ENCODE measurements at regions not wholly inside any gene's neighbourhood (a gene's known extent, or its start where the extent isn't known, plus 50 kb on each side); places are given as distances from the start of the nearest gene placed in this dataset.

DNA sequence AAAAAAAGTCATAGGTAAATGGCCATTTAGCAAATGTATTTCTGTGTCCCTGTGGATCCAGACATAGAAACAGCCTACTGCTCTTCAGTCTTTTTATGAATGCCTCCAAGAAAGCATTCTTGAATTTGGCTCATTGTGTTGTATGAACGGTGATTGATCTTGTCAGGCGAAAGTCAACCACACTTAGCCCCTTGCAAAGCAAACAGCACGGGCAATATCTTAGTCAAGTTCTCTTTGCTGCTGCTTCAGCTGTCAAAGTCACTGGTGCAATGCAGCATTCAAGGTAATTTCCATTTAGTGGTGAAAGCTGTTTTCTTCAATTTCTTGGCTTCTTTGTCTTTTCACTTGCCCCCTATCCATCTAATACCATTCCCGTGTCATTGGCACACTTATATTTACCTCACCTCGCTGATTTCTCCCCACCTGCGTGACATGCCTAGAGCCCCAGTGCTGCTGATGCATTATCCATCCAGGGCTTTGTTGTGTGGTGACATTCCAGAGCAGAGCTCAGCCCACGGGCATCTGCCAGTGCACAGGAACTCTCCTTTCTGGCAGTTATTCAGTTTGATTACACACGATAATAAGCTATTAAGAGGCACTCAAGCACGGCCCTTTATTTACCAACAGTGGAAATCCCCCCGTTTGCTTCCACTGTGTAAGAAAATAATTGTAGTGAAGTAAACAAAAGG, 362.3 kb upstream of the NOVA1 start:
- in situ Hi-C loops (cut with MboI; ENCODE audit: low pct_ligation_motif_present in 1 of 4, low pct_unique_long_range_greater_than_20kb in 1 of 4, low sequenced_read_pairs in 3 of 4) (no loop called here), intact Hi-C loops (cut with DNase I; ENCODE audit: low total_unique reads) (loop anchor here (5.0 kb wide), 1 partner anchor 122 kb away; no protein-coding TSS in a partner anchor)
- Histone ChIP-seq H3K4me1 (no peaks in the 10 kb centered on the region), H3K36me3 (no peaks in the 10 kb centered on the region), H3K27me3 (no peaks in the 10 kb centered on the region), H3K9me3 (no peaks in the 10 kb centered on the region), H3K4me3 (no peak overlapping the region), H3K27ac (no peak overlapping the region)
- no peak for DNase-seq
- TF ChIP-seq POLR2AphosphoS5 (IDR thresholded peaks at IDR 0.05) (no peak), EP300 (IDR thresholded peaks at IDR 0.05; ENCODE audit: low read depth) (no peak), POLR2A (IDR thresholded peaks at IDR 0.05) (no peak)
- TF ChIP-seq, protein P1, sequence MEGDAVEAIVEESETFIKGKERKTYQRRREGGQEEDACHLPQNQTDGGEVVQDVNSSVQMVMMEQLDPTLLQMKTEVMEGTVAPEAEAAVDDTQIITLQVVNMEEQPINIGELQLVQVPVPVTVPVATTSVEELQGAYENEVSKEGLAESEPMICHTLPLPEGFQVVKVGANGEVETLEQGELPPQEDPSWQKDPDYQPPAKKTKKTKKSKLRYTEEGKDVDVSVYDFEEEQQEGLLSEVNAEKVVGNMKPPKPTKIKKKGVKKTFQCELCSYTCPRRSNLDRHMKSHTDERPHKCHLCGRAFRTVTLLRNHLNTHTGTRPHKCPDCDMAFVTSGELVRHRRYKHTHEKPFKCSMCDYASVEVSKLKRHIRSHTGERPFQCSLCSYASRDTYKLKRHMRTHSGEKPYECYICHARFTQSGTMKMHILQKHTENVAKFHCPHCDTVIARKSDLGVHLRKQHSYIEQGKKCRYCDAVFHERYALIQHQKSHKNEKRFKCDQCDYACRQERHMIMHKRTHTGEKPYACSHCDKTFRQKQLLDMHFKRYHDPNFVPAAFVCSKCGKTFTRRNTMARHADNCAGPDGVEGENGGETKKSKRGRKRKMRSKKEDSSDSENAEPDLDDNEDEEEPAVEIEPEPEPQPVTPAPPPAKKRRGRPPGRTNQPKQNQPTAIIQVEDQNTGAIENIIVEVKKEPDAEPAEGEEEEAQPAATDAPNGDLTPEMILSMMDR (IDR thresholded peaks at IDR 0.05), result no peak
- WGBS, 2 donors (ENCODE audit: low coverage in 1 of 2), result 66 to 67% methylated on average over 6 to 10 of the region's 10 CpGs

DNA sequence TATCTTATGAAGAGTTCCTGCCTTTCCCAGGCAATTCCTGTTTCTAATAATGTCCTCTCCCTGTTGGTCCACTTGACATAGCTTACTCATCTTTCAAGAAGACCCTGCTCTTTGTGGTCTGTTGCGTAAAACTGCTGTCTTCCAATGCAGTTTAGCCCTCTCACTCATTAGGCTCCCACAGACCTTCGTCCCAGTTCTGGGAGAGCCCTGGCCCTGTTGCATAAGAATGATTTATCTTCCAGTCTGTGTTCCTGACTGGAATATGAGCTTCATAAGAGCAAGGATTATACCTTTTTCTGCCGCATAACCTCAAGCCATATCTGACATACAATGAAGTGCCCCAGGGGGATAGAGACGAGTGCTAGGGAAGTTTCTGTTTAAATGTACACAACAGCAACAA, 365.9 kb upstream of the NOVA1 start:
- TF ChIP-seq EP300 (IDR thresholded peaks at IDR 0.05; ENCODE audit: low read depth) (no peak), POLR2AphosphoS5 (IDR thresholded peaks at IDR 0.05) (no peak), POLR2A (IDR thresholded peaks at IDR 0.05) (no peak)
- TF ChIP-seq, protein P1 (IDR thresholded peaks at IDR 0.05), result no peak
- Histone ChIP-seq H3K4me3 (no peak overlapping the region), H3K9me3 (no peaks in the 10 kb centered on the region), H3K27me3 (no peaks in the 10 kb centered on the region), H3K4me1 (no peaks in the 10 kb centered on the region), H3K36me3 (no peaks in the 10 kb centered on the region), H3K27ac (no peak overlapping the region)
- no peak for DNase-seq
- 67 to 68% methylated on average over 3 to 4 of the region's 4 CpGs for WGBS, 2 donors (ENCODE audit: low coverage in 1 of 2)
- intact Hi-C loops (cut with DNase I; ENCODE audit: low total_unique reads), result no loop called here
- in situ Hi-C loops (cut with MboI; ENCODE audit: low pct_ligation_motif_present in 1 of 4, low pct_unique_long_range_greater_than_20kb in 1 of 4, low sequenced_read_pairs in 3 of 4), result no loop called here

DNA sequence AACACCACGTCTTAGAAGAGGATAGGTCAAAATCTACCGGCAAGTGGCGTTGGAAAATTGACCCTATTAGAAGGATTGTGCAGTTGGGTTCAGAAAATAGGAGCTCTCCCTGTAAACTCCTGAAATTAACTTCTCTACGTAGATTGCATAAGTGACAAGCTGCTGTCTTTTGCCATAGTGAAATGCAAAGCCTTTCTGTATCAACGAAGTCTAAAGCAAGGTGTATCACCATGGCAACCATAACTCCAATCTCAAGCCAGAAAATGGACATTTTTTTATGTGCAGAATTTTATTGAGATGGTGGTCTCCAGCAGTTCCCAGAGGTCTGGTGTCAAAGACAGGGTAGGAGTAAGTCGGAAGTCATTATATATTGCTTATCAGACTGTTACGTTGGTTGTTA, 367.7 kb upstream of the NOVA1 start:
- Histone ChIP-seq H3K4me3 (no peak overlapping the region), H3K27ac (no peak overlapping the region), H3K36me3 (no peaks in the 10 kb centered on the region), H3K4me1 (no peaks in the 10 kb centered on the region), H3K27me3 (no peaks in the 10 kb centered on the region), H3K9me3 (no peaks in the 10 kb centered on the region)
- WGBS, 2 donors (ENCODE audit: low coverage in 1 of 2), result 79 to 82% methylated on average over 7 of the region's 7 CpGs
- in situ Hi-C loops (cut with MboI; ENCODE audit: low pct_ligation_motif_present in 1 of 4, low pct_unique_long_range_greater_than_20kb in 1 of 4, low sequenced_read_pairs in 3 of 4), result no loop called here
- DNase-seq, result no peak
- intact Hi-C loops (cut with DNase I; ENCODE audit: low total_unique reads), result no loop called here
- TF ChIP-seq, protein P1 (IDR thresholded peaks at IDR 0.05), result no peak

DNA sequence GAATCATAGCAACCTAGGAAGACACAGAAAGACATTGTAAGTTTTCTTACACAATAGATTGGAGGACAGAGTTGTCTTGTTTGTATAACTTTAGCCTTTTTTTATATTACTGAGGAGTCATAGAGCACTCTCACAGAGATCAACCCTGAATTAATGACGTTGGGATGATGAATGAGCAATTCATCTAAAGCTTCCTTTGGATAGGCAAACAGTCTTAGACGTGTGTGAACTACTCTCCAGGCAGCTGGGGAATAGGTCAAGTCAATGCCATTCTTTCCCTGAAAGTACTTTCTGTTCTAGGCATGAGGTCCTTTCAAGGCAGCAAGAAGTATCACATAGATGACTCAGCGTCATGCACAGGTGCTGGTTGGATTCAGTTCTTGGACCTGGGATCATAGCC, 369.1 kb upstream of the NOVA1 start:
- DNase-seq, result no peak
- Histone ChIP-seq H3K4me3 (no peak overlapping the region), H3K9me3 (no peaks in the 10 kb centered on the region), H3K36me3 (no peaks in the 10 kb centered on the region), H3K27me3 (no peaks in the 10 kb centered on the region), H3K27ac (no peak overlapping the region), H3K4me1 (no peaks in the 10 kb centered on the region)
- 0 to 29% methylated on average over 1 to 3 of the region's 3 CpGs for WGBS, 2 donors (ENCODE audit: low coverage in 1 of 2)
- intact Hi-C loops (cut with DNase I; ENCODE audit: low total_unique reads) (no loop called here), in situ Hi-C loops (cut with MboI; ENCODE audit: low pct_ligation_motif_present in 1 of 4, low pct_unique_long_range_greater_than_20kb in 1 of 4, low sequenced_read_pairs in 3 of 4) (no loop called here)
- TF ChIP-seq POLR2AphosphoS5 (IDR thresholded peaks at IDR 0.05) (peak in 1 of 3 donors; percentile 16), EP300 (IDR thresholded peaks at IDR 0.05; ENCODE audit: low read depth) (no peak)
- TF ChIP-seq, protein P1 (IDR thresholded peaks at IDR 0.05), result no peak
